Left lobe of liver (tissue), 2 donors: ENCODE measurements at regions not wholly inside any gene's neighbourhood (a gene's known extent, or its start where the extent isn't known, plus 50 kb on each side); places are given as distances from the start of the nearest gene placed in this dataset.

Experiments used
- ATAC-seq: fragments of 200-7000 bp; cut with Tn5 transposase; one replicate; pipeline ENCODE4 v1.9.1; 2020; ENCODE audit warnings: mild to moderate bottlenecking, moderate library complexity
- DNase-seq: peaks from one replicate; pipeline ENCODE4 v3.0.0-alpha.2; 2020; ENCODE audit warnings: low spot score
- donor health status: DM: no; HTN: no; CAD: no; lungs with moderate emphysema.
- donor health status: DM: no; HTN: yes; CAD: no.

DNA sequence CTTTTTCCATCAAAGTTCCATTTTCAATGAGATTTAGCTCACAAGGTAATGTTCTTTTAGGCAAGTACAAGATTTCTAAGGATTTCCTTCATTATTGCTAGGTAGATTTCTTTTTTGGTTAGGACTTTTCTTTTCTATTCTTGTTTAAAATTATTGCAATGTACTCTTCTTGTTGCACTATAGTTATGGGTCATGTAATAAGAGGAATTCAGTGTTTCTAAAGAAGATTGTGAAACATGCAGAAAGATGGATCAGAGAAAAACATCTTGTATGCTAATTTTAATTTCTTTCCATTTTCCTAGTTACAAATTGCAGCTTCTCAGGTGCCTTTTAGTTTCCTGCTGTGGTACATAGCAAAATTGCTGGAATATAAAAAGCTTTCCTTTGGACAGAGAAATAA, 56.1 kb downstream of the BTG1 start:
- ATAC-seq, result no peak

DNA sequence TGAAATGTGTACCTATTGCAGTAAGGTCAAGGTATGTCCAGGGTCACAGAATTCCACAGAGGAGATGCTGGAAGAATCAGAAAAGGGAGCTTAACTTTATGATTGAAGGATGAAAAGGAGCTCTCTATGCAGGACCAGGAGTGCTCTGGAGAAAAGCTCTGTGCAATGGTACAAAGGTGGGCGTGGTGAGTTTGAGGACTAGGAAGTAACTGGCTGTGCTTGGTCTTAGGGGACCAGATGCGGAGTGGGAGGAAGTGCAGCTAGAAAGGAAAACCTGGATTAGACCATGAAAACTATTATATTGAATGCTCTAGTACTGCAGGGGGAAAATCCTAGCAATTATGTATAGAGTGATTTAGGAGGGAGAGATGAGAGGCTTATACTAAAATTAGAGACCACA, 56.8 kb downstream of the BTG1 start:
- DNase-seq, result no peak
- peak; percentile 20 for ATAC-seq

More for the DNA sequence above, 56.1 kb downstream of the BTG1 start:
- no peak for DNase-seq

DNA sequence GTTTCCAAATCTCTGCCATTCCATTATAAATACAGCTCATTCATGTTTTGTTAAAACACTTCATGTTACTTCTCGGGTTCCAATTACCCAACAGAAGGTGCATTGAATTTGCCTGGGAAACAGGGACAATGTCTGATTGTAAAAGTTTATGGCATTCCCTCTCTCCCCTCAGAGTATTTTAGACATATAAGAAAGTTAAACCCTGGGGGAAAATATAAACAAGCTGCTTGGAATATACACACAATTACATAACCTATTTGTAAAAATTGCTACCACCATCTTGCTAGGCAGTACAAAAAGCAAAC, 60.0 kb downstream of the BTG1 start:
- ATAC-seq (no peak), DNase-seq (no peak)

DNA sequence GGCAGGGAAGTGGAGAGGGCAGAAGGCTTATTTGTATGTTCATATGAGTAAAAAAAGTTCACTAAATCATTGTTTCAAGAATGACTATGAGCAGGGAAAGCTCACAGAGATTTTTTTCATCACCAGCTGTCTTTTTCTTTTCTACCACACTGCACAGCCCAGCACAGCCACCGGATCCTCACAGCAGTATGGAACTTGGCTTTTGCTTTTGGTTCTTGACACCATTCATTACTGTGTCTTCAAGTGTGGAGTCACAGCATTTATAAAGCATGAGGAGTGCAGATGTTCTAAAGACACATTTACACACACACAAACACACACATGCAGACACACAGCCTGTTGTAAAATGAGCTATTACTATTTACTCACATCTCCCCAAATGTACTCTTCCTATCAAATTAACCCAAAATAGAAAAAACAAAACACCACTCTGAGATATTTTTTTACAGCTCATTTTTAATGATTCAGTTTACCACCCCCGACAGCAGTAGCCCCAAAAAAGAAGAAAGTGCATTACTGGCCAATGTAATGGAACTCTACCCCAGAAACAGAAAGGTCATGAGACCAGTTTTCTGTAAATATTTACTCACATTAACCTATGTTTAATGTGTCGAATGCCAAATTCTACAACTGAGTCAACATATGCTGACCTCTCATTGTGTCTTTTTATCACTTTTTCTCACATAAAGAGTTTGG, 60.5 kb downstream of the BTG1 start:
- peak; percentile 34 for ATAC-seq
- DNase-seq, result no peak

DNA sequence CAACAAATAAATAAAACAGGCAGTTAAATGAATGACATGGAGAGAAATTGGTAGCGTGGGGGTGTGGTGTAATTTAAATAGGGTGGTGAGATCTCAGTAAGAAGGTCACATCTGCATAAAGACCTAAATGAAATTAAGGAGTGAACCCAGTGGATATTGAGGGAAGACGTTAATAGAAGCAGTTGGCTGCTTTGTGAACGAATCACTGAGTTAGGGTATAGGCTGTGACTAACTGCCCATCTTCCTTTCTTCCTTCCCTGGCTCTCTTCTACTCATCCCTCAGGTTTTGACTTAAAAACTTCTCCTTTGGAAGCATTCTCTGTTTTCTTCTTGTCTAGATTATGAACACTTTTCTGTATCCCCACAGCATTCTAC, 64.7 kb downstream of the BTG1 start:
- DNase-seq (no peak), ATAC-seq (no peak)

DNA sequence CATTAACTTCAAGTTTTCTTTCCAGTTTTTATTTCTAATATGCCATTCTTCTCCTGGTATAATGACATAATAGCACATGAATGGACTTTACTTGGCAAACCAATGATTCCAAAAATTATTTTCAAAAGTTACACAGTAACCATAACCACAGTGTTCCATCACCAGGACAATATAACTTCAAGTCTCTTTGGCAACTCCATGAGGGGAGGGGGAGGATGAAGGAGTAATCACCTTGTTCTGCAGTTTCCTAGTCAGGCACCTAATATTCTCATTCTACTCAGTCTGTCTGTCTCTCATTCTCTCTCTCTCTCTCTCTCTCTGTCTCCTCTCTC, 66.6 kb downstream of the BTG1 start:
- no peak for DNase-seq
- no peak for ATAC-seq

GRCh38 chr12:92078167-92079053, 67.2 kb downstream of the BTG1 start:
- ATAC-seq (peak; percentile 37), DNase-seq (no peak)

DNA sequence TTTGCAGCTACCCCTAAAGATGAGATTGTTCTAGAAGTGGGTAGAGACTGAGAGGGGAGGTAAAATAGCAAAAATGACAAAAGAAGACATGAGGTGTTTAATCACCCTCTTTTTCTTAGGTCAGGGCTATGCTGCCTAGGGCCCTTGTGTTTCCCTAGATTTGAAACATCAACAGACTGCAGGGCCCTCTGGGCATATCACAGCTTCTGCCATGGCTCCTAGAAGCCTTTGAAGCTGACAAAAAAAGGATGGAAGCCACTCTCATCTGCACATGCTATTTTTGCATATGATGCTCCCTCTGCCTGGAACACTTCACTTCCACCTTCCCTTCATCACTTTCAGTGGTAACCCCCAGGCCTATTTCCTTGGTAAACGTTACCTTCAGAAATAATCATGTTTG, 68.1 kb downstream of the BTG1 start:
- ATAC-seq (no peak), DNase-seq (no peak)

DNA sequence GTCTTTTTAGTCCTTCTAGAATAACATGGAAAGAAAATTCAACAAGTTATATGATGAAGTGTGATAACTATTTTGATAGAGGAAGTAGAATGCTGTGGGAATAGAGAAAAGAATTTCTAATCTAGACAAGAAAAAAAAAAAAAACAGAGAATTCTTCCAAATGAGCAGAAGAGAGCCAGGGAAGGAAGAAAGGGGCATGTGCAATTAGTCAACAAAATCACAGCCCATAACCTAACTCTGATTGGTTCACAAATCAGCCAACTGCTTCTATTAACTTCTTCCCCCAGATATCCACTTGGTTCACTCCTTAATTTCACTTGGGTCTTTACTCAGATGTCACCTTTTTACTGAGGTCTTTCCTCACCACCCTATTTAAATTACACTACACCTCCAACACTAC, 69.5 kb downstream of the BTG1 start:
- no peak for DNase-seq
- ATAC-seq, result no peak

GRCh38 chr12:92075425-92075914, 70.2 kb downstream of the BTG1 start:
- ATAC-seq, result no peak
- no peak for DNase-seq

DNA sequence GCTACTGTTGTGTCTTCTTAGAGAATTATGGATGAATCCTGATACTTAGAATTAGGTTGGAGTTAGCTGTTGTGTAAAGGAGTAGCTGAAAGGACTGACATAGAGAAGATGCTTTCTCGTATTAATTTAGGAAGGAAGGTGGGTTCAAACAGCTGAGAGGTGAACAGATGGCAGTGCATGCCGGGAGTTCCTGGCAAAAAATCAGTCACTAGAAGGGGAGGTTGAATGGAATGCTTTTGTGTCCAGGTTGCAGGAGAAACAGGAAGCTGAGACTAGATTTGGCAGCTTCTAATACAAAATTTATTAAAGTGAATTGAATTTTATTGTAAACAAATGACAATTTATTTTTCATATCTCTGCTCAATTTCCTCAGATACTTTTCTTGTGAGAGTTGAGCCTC, 70.8 kb downstream of the BTG1 start:
- DNase-seq (no peak), ATAC-seq (no peak)

DNA sequence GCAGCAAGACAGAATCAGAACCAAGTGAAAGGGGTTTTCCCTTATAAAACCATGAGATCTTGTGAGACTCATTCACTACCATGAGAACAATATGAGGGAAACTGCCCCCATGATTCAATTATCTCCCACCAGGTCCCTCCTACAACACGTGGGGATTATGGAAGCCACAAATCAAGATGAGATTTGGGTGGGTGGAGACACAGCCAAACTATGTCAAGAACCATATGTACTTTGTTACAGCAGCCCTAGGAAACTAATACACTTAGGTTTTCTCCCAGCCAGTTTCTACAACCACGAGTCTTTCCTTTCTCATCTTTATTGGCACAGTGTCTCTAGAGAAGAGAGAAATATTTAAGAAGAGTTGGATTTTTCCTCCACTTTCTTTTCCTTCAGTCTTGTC, 72.6 kb downstream of the BTG1 start:
- ATAC-seq, result no peak
- no peak for DNase-seq

DNA sequence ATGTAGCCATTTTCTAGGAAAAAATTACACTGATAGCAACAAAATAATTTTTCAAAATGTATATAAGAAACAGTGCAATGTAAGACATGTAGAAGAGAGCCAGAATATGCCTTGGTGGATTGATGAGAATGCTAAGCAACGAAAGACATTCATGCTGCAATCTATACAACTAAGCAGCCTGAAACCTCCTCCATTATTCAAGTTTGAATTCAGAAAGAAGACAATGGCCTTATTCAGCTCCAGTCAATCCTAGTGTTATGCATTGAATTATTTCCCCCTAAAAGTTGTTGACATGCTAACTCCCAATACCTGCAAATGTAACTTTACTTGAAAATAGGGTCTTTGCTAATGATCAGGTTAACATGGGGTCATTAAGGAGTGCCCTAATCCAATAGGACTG, 73.5 kb downstream of the BTG1 start:
- no peak for ATAC-seq
- no peak for DNase-seq

DNA sequence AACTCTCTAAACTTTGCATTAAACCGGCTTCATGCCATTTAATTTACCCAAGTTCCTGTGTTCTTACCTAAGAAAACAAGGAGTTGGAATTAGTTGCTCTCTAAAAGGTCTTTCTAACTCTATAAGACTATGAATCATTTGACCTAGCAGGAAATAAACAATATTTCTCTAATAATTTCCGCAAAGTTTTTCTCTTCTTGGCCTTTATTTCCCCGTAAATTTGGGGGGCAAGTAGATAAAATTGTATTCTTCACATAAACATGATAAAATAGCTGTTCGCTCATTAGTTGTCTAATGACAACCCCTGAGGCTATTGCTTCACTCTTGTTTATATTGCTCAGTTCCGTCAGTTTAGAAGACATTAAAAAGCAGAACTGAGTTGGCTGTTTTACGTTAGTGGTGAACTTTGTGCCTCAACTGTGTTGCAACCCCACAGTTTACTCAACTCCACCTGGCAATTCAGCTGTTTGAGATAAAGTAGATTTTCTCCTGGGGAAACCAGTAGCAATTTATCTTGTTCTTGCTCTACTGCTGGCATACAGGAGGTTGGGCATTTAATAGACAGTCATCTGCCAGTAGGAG, 74.7 kb downstream of the BTG1 start:
- peak; percentile 75 for ATAC-seq
- peak; percentile 91 for DNase-seq

GRCh38 chr12:92070054-92070863, 75.4 kb downstream of the BTG1 start:
- ATAC-seq, result peak; percentile 76
- peak; percentile 83 for DNase-seq

GRCh38 chr12:92068459-92068858, 77.2 kb downstream of the BTG1 start:
- DNase-seq, result no peak
- ATAC-seq, result no peak

DNA sequence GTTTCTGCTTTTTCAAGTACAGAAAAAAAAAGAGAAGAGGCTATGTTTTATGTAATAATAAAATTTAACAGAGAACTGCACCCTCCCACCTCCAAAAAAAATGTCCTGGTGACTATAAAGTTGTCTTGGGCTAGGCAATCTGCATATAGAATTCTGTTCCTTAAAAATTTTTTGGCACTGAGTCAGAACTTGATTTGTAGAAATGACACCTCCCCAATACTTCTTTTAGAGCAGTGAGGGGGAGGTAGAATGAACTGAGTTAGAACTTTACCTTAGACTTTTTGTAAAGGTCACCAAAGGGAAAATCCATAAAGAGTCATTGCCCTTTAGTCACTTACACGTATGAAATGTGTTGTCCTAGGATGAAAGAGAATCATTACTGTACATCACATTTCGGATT, 80.0 kb downstream of the BTG1 start:
- DNase-seq (no peak), ATAC-seq (peak; percentile 23)

DNA sequence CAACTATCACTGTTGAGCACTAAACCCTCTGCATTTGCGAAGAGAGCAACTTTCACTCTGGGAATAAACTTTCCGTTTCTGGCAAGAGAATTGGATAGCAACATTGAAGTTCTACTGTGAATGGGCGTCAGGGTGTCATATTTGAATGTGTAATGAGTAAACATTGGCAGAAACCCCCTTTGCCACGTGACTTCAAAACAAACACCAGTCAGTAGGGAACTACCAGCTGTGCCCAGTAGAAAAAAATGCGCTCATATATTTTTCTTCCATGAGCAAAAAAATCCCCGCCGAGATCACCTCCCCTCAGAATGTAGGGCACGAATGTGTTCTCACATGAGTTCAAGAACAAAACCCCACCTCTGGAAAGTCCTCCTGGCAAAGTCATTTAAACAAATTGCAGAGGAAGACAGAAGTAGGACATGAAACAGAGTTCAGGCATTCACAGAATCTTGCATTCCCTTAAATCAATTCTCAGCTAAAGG, 80.6 kb downstream of the BTG1 start:
- ATAC-seq (peak; percentile 71), DNase-seq (peak; percentile 78)

DNA sequence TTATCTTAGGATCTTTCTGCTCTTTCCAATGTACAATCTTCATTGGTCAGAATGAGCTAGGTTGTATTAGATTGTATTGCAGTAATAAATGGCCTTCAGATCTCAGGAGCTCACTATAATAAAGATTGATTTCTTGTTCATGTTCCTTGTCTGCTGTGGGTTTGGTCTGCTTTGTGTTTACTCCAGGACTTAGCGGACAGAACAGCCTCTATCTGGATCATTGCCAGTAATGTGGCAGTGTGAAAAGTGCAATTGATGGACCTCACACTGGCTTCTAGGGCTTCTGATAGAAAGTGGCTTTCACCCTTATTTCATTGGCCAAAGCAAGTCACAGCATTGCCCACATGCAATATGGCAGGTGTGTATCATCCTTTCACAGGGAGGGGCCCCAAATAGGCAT, 81.2 kb downstream of the BTG1 start:
- DNase-seq (no peak), ATAC-seq (peak; percentile 50)

GRCh38 chr12:92063641-92064040, 82.0 kb downstream of the BTG1 start:
- DNase-seq (no peak), ATAC-seq (peak; percentile 49)
